PFSK-1 (cell line): ENCODE measurements at regions not wholly inside any gene's neighbourhood (a gene's known extent, or its start where the extent isn't known, plus 50 kb on each side); places are given as distances from the start of the nearest gene placed in this dataset.
A peak's percentile ranks its signal among the peaks of the same experiment; 100 is the strongest.

ENCODE experiments used
- FOXP2 ChIP-seq: optimal IDR thresholded peaks from 2 replicates; pipeline ENCODE3; 2011; ENCODE audit warnings: borderline replicate concordance, control low read depth, inconsistent platforms; ENCODE audit not compliant: insufficient read depth; ENCODE audit errors: extremely low read length, extremely low read depth
- POLR2AphosphoS5 ChIP-seq: IDR thresholded peaks from 2 replicates; pipeline ENCODE4 v1.6.1; 2012; ENCODE audit warnings: low read depth, mild to moderate bottlenecking, control low read depth, low read length, moderate library complexity
- SIN3A ChIP-seq: IDR thresholded peaks from 2 replicates; pipeline ENCODE4 v1.6.1; 2012; ENCODE audit warnings: mild to moderate bottlenecking, low read length, moderate library complexity, borderline replicate concordance; ENCODE audit not compliant: insufficient read depth
- TAF1 ChIP-seq: IDR thresholded peaks from 2 replicates; pipeline ENCODE4 v1.6.1; 2012; ENCODE audit warnings: low read length, control low read depth, borderline replicate concordance; ENCODE audit not compliant: insufficient read depth
- TF ChIP-seq, protein P1 (sequence below), 2 experiments: IDR thresholded peaks; 2 replicates each; pipeline versions ENCODE4 v1.6.1 to v1.8.0; 2011 to 2012; ENCODE audit warnings: low read depth in 2 of 2, low read length in 2 of 2, control low read depth in 1 of 2, inconsistent platforms in 1 of 2, mild to moderate bottlenecking in 1 of 2, moderate library complexity in 1 of 2; ENCODE audit not compliant: insufficient read depth in 1 of 2

DNA sequence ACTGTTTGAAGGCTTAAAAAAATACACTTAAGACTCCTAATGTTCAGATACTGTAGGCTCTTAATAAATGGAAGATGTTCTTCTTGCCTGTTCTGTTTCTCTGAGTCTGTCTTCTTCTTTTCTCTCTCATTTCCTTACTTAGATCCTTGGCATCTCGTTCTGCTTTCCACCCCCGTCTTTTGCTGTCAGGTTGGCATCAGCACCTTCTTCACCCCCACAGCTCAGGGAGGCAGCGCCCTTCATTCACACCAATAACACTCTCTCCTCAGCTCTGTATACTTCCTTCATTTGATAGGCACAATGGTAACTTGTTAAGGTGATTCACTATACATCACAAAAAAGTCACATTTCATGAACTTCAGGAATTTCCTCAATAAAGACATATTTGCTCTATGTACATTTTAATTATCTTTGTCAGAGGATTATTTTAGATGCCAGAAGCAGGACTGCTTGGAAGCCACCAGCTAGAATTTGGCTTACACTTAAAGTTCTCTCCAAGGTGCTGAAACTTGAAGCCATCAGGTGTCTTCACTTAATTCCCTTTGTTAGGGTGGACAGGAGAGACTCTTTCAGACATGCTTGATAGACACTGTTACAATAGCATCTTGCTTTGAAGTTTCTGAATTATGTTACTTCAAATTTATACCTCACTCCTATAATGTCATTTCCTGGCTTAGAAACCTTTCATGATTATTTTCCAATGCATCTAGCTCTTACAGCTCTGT, 670.1 kb upstream of the C16orf82 start:
- TF ChIP-seq TAF1: no peak
- TF ChIP-seq, protein P1, sequence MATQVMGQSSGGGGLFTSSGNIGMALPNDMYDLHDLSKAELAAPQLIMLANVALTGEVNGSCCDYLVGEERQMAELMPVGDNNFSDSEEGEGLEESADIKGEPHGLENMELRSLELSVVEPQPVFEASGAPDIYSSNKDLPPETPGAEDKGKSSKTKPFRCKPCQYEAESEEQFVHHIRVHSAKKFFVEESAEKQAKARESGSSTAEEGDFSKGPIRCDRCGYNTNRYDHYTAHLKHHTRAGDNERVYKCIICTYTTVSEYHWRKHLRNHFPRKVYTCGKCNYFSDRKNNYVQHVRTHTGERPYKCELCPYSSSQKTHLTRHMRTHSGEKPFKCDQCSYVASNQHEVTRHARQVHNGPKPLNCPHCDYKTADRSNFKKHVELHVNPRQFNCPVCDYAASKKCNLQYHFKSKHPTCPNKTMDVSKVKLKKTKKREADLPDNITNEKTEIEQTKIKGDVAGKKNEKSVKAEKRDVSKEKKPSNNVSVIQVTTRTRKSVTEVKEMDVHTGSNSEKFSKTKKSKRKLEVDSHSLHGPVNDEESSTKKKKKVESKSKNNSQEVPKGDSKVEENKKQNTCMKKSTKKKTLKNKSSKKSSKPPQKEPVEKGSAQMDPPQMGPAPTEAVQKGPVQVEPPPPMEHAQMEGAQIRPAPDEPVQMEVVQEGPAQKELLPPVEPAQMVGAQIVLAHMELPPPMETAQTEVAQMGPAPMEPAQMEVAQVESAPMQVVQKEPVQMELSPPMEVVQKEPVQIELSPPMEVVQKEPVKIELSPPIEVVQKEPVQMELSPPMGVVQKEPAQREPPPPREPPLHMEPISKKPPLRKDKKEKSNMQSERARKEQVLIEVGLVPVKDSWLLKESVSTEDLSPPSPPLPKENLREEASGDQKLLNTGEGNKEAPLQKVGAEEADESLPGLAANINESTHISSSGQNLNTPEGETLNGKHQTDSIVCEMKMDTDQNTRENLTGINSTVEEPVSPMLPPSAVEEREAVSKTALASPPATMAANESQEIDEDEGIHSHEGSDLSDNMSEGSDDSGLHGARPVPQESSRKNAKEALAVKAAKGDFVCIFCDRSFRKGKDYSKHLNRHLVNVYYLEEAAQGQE (IDR thresholded peaks at IDR 0.05; ENCODE audit: insufficient read depth in 1 of 2, low read depth in 2 of 2, low read length in 2 of 2): peak in 1 of 2 experiments; percentile 85; a peak in 2 of 4 replicates

DNA sequence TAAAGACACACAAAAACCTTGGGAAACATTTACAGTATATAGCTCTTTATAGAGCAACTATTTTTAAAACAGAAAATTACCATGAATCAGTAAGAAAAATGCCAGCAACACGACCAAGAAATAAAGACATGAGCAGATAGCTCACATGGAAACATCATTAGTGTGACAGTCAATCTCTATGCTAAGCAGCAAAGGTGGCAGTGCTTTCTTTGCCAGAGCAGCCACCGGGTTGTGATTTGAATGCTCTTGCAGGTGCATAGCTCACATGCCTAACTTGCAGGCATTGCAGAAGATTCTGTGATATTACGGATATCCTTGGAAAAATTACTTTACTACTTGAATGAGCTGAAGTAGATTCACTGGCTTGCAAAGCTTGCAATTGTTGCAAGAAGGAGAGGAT, 652.9 kb upstream of the C16orf82 start:
- no peak for TF ChIP-seq SIN3A
- TF ChIP-seq TAF1: no peak
- TF ChIP-seq, protein P1 (IDR thresholded peaks at IDR 0.05; ENCODE audit: insufficient read depth in 1 of 2, low read depth in 2 of 2, low read length in 2 of 2): no peak
- no peak for TF ChIP-seq FOXP2
- TF ChIP-seq POLR2AphosphoS5: no peak

DNA sequence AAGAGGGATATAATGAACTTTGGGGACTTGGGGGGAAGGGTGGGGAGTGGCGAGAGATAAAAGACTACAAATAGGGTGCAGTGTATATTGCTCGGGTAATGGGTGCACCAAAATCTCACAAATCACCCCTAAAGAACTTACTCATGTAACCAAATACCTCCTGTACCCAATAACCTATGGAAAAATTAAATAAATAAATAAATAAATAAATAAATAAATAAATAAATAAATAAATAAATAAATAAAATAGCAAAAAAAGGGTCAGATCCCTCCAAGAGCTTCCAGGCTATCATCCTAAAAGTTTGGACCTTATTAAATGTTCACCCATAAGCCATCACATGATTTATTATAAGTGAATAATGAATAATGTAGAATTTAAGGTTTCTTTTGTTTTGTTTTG, 636.1 kb upstream of the C16orf82 start:
- TF ChIP-seq FOXP2 (no peak), SIN3A (no peak), TAF1 (no peak), POLR2AphosphoS5 (no peak)
- TF ChIP-seq, protein P1 (IDR thresholded peaks at IDR 0.05; ENCODE audit: insufficient read depth in 1 of 2, low read depth in 2 of 2, low read length in 2 of 2): no peak

DNA sequence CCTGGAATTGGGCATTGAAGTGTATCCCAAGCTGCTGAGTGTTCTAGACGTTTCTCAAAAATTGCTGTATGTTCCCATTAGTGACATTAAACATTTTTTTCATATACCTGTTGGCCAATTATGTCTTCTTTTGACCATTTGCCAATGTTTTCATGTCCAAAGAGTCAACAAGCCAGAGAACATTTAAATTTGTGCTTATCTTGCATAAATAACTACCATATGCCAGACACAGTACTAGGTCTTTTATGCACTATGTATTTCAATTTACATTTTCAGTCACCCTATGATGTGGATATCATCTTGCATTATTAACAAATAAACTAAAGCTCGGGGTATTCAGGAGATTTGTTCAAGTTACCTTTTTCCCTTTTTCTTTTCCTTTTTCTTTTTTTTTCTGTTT, 632.9 kb upstream of the C16orf82 start:
- TF ChIP-seq SIN3A: no peak
- TF ChIP-seq, protein P1 (IDR thresholded peaks at IDR 0.05; ENCODE audit: insufficient read depth in 1 of 2, low read depth in 2 of 2, low read length in 2 of 2): no peak
- TF ChIP-seq FOXP2: no peak
- TF ChIP-seq TAF1: no peak
- no peak for TF ChIP-seq POLR2AphosphoS5

DNA sequence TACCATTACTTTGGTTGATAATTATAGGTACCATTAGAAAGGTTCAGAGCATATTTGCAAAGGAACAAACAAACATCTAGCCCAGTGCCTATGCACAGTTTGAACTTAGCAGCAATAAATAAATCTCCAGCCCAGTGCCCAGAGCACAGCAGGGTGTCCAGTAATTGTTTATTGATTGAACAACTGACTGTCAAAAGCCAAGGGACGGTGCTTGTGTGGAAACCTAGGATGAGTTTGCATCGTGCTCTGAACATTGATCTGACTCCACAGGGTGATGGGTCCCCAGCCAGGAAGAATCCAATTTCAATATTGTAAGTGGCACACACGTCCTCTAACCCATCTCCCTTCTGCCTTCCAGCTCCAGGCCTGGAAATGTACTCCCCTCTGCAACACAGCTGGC, 625.5 kb upstream of the C16orf82 start:
- no peak for TF ChIP-seq FOXP2
- no peak for TF ChIP-seq TAF1
- TF ChIP-seq SIN3A: no peak
- no peak for TF ChIP-seq POLR2AphosphoS5
- TF ChIP-seq, protein P1 (IDR thresholded peaks at IDR 0.05; ENCODE audit: insufficient read depth in 1 of 2, low read depth in 2 of 2, low read length in 2 of 2): no peak
